ENCODE measurements at regions not wholly inside any gene's neighbourhood (a gene's known extent, or its start where the extent isn't known, plus 50 kb on each side); places are given as distances from the start of the nearest gene placed in this dataset.

- Histone ChIP-seq H3K4ac (ENCODE audit: low read depth, low read length) (no peak overlapping the region), H2BK15ac (replicated peaks; ENCODE audit: low read depth) (no peak overlapping the region), H3K23ac (ENCODE audit: low read length) (no peak overlapping the region), H4K8ac (ENCODE audit: low read depth, low read length) (no peak overlapping the region), H4K5ac (ENCODE audit: low read length) (no peak overlapping the region), H3K18ac (ENCODE audit: low read length) (no peak overlapping the region), H3K56ac (ENCODE audit: low read length) (no peak overlapping the region), H3K79me2 (ENCODE audit: control insufficient read depth, insufficient read depth, low read length) (no peaks in the 10 kb centered on the region), H3K4me3 (ENCODE audit: low read length) (no peak overlapping the region), H3K27me3 (ENCODE audit: insufficient read depth, low read length, poor library complexity) (no peaks in the 10 kb centered on the region), H3K79me1 (ENCODE audit: low read length) (no peaks in the 10 kb centered on the region), H3K9ac (ENCODE audit: low read length) (no peak overlapping the region), H2BK5ac (ENCODE audit: low read length) (no peak overlapping the region), H3K36me3 (ENCODE audit: control insufficient read depth, insufficient read depth, low read length) (no peaks in the 10 kb centered on the region), H3K4me2 (ENCODE audit: low read length) (no peak overlapping the region), H3K4me1 (ENCODE audit: control insufficient read depth, low read depth, low read length) (no peaks in the 10 kb centered on the region), H2AK5ac (ENCODE audit: low read length) (no peak overlapping the region), H2BK120ac (ENCODE audit: low read depth, low read length) (no peak overlapping the region), H3K27ac (ENCODE audit: low read depth, low read length) (no peak overlapping the region)
- WGBS (ENCODE audit: extremely low coverage, insufficient coverage, low lambda C conversion rate), result no CpG with 5 or more reads among the region's 7 CpGs
- no peak for DNase-seq
These were observed 94.9 kb upstream of the PDE4D start for GRCh38 chr5:59988396-59988795.

- no peak for DNase-seq
- Histone ChIP-seq H2BK15ac (replicated peaks; ENCODE audit: low read depth) (no peak overlapping the region), H4K5ac (ENCODE audit: low read length) (no peak overlapping the region), H3K18ac (ENCODE audit: low read length) (no peak overlapping the region), H4K8ac (ENCODE audit: low read depth, low read length) (no peak overlapping the region), H3K27me3 (ENCODE audit: insufficient read depth, low read length, poor library complexity) (no peaks in the 10 kb centered on the region), H3K79me2 (ENCODE audit: control insufficient read depth, insufficient read depth, low read length) (no peaks in the 10 kb centered on the region), H3K36me3 (ENCODE audit: control insufficient read depth, insufficient read depth, low read length) (no peaks in the 10 kb centered on the region), H2AK5ac (ENCODE audit: low read length) (no peak overlapping the region), H3K9ac (ENCODE audit: low read length) (no peak overlapping the region), H3K4me2 (ENCODE audit: low read length) (no peak overlapping the region), H3K4me3 (ENCODE audit: low read length) (no peak overlapping the region), H3K27ac (ENCODE audit: low read depth, low read length) (no peak overlapping the region), H3K4me1 (ENCODE audit: control insufficient read depth, low read depth, low read length) (no peaks in the 10 kb centered on the region), H2BK120ac (ENCODE audit: low read depth, low read length) (no peak overlapping the region), H3K79me1 (ENCODE audit: low read length) (no peaks in the 10 kb centered on the region), H2BK5ac (ENCODE audit: low read length) (no peak overlapping the region), H3K4ac (ENCODE audit: low read depth, low read length) (no peak overlapping the region), H3K23ac (ENCODE audit: low read length) (no peak overlapping the region), H3K56ac (ENCODE audit: low read length) (no peak overlapping the region)
- no CpG with 5 or more reads among the region's 1 CpG for WGBS (ENCODE audit: extremely low coverage, insufficient coverage, low lambda C conversion rate)
These were observed 82.8 kb upstream of the PDE4D start for GRCh38 chr5:59976342-59976741.

GRCh38 chr5:59972043-59972442 is 78.5 kb upstream of the PDE4D start:
- no peak overlapping the region for H2BK5ac ChIP-seq (ENCODE audit: low read length)
- no peaks in the 10 kb centered on the region for H3K79me1 ChIP-seq (ENCODE audit: low read length)
- H2BK120ac ChIP-seq (ENCODE audit: low read depth, low read length), result no peak overlapping the region
- no peaks in the 10 kb centered on the region for H3K27me3 ChIP-seq (ENCODE audit: insufficient read depth, low read length, poor library complexity)
- no peaks in the 10 kb centered on the region for H3K36me3 ChIP-seq (ENCODE audit: control insufficient read depth, insufficient read depth, low read length)
- no peak overlapping the region for H3K4me2 ChIP-seq (ENCODE audit: low read length)
- H3K18ac ChIP-seq (ENCODE audit: low read length), result no peak overlapping the region
- no peak overlapping the region for H3K27ac ChIP-seq (ENCODE audit: low read depth, low read length)
- no peak overlapping the region for H2BK15ac ChIP-seq (replicated peaks; ENCODE audit: low read depth)
- no peak overlapping the region for H3K23ac ChIP-seq (ENCODE audit: low read length)
- H2AK5ac ChIP-seq (ENCODE audit: low read length), result no peak overlapping the region
- no peaks in the 10 kb centered on the region for H3K79me2 ChIP-seq (ENCODE audit: control insufficient read depth, insufficient read depth, low read length)
- H3K9ac ChIP-seq (ENCODE audit: low read length), result no peak overlapping the region
- H3K4ac ChIP-seq (ENCODE audit: low read depth, low read length), result no peak overlapping the region
- H3K4me3 ChIP-seq (ENCODE audit: low read length), result no peak overlapping the region
- no peak overlapping the region for H4K8ac ChIP-seq (ENCODE audit: low read depth, low read length)
- H3K56ac ChIP-seq (ENCODE audit: low read length), result no peak overlapping the region
- H3K4me1 ChIP-seq (ENCODE audit: control insufficient read depth, low read depth, low read length), result no peaks in the 10 kb centered on the region
- no peak overlapping the region for H4K5ac ChIP-seq (ENCODE audit: low read length)
- WGBS (ENCODE audit: extremely low coverage, insufficient coverage, low lambda C conversion rate), result no CpG with 5 or more reads among the region's 1 CpG
- DNase-seq, result no peak

- no peak overlapping the region for H3K27ac ChIP-seq (ENCODE audit: low read depth, low read length)
- no peak overlapping the region for H4K5ac ChIP-seq (ENCODE audit: low read length)
- WGBS (ENCODE audit: extremely low coverage, insufficient coverage, low lambda C conversion rate), result no CpG with 5 or more reads among the region's 1 CpG
These were observed 65.8 kb upstream of the PDE4D start for GRCh38 chr5:59959330-59959729.

GRCh38 chr5:59956130-59956783 is 62.7 kb upstream of the PDE4D start:
- H3K23ac ChIP-seq (ENCODE audit: low read length), result no peak overlapping the region
- no peak overlapping the region for H3K4me3 ChIP-seq (ENCODE audit: low read length)
- no peaks in the 10 kb centered on the region for H3K79me2 ChIP-seq (ENCODE audit: control insufficient read depth, insufficient read depth, low read length)
- no peak overlapping the region for H4K5ac ChIP-seq (ENCODE audit: low read length)
- H3K4ac ChIP-seq (ENCODE audit: low read depth, low read length), result no peak overlapping the region
- H4K8ac ChIP-seq (ENCODE audit: low read depth, low read length), result no peak overlapping the region
- no peak overlapping the region for H3K27ac ChIP-seq (ENCODE audit: low read depth, low read length)
- H3K9ac ChIP-seq (ENCODE audit: low read length), result no peak overlapping the region
- no peak overlapping the region for H2AK5ac ChIP-seq (ENCODE audit: low read length)
- no peak overlapping the region for H3K56ac ChIP-seq (ENCODE audit: low read length)
- no peak overlapping the region for H2BK15ac ChIP-seq (replicated peaks; ENCODE audit: low read depth)
- DNase-seq, result no peak
- whole genome bisulfite sequencing (ENCODE audit: extremely low coverage, insufficient coverage, low lambda C conversion rate), result no CpG with 5 or more reads among the region's 3 CpGs
- H2BK120ac ChIP-seq (ENCODE audit: low read depth, low read length), result no peak overlapping the region
- H3K79me1 ChIP-seq (ENCODE audit: low read length), result no peaks in the 10 kb centered on the region
- no peak overlapping the region for H2BK5ac ChIP-seq (ENCODE audit: low read length)
- no peaks in the 10 kb centered on the region for H3K27me3 ChIP-seq (ENCODE audit: insufficient read depth, low read length, poor library complexity)
- H3K18ac ChIP-seq (ENCODE audit: low read length), result no peak overlapping the region
- no peak overlapping the region for H3K4me2 ChIP-seq (ENCODE audit: low read length)
- no peaks in the 10 kb centered on the region for H3K4me1 ChIP-seq (ENCODE audit: control insufficient read depth, low read depth, low read length)
- no peaks in the 10 kb centered on the region for H3K36me3 ChIP-seq (ENCODE audit: control insufficient read depth, insufficient read depth, low read length)

More at GRCh38 chr5:59959330-59959729, 65.8 kb upstream of the PDE4D start:
- no peak overlapping the region for H3K9ac ChIP-seq (ENCODE audit: low read length)
- H3K4ac ChIP-seq (ENCODE audit: low read depth, low read length), result no peak overlapping the region
- no peaks in the 10 kb centered on the region for H3K27me3 ChIP-seq (ENCODE audit: insufficient read depth, low read length, poor library complexity)
- H3K4me3 ChIP-seq (ENCODE audit: low read length), result no peak overlapping the region
- H3K18ac ChIP-seq (ENCODE audit: low read length), result no peak overlapping the region
- H3K23ac ChIP-seq (ENCODE audit: low read length), result no peak overlapping the region
- H3K36me3 ChIP-seq (ENCODE audit: control insufficient read depth, insufficient read depth, low read length), result no peaks in the 10 kb centered on the region
- no peaks in the 10 kb centered on the region for H3K79me1 ChIP-seq (ENCODE audit: low read length)
- H3K56ac ChIP-seq (ENCODE audit: low read length), result no peak overlapping the region
- H2AK5ac ChIP-seq (ENCODE audit: low read length), result no peak overlapping the region
- no peak overlapping the region for H2BK5ac ChIP-seq (ENCODE audit: low read length)
- no peaks in the 10 kb centered on the region for H3K79me2 ChIP-seq (ENCODE audit: control insufficient read depth, insufficient read depth, low read length)
- no peak overlapping the region for H3K4me2 ChIP-seq (ENCODE audit: low read length)
- no peak overlapping the region for H2BK120ac ChIP-seq (ENCODE audit: low read depth, low read length)
- H4K8ac ChIP-seq (ENCODE audit: low read depth, low read length), result no peak overlapping the region
- no peaks in the 10 kb centered on the region for H3K4me1 ChIP-seq (ENCODE audit: control insufficient read depth, low read depth, low read length)
- H2BK15ac ChIP-seq (replicated peaks; ENCODE audit: low read depth), result no peak overlapping the region
- DNase-seq, result no peak

- H3K36me3 ChIP-seq (ENCODE audit: control insufficient read depth, insufficient read depth, low read length), result no peaks in the 10 kb centered on the region
- no peaks in the 10 kb centered on the region for H3K79me2 ChIP-seq (ENCODE audit: control insufficient read depth, insufficient read depth, low read length)
- no peak overlapping the region for H3K56ac ChIP-seq (ENCODE audit: low read length)
- no peaks in the 10 kb centered on the region for H3K27me3 ChIP-seq (ENCODE audit: insufficient read depth, low read length, poor library complexity)
- no CpG with 5 or more reads among the region's 2 CpGs for WGBS (ENCODE audit: extremely low coverage, insufficient coverage, low lambda C conversion rate)
- H2BK120ac ChIP-seq (ENCODE audit: low read depth, low read length), result no peak overlapping the region
- no peak for DNase-seq
- H4K5ac ChIP-seq (ENCODE audit: low read length), result no peak overlapping the region
- no peaks in the 10 kb centered on the region for H3K79me1 ChIP-seq (ENCODE audit: low read length)
- H3K9ac ChIP-seq (ENCODE audit: low read length), result no peak overlapping the region
- no peak overlapping the region for H3K27ac ChIP-seq (ENCODE audit: low read depth, low read length)
- no peak overlapping the region for H4K8ac ChIP-seq (ENCODE audit: low read depth, low read length)
- no peak overlapping the region for H2BK5ac ChIP-seq (ENCODE audit: low read length)
- no peak overlapping the region for H3K23ac ChIP-seq (ENCODE audit: low read length)
- no peak overlapping the region for H3K4me2 ChIP-seq (ENCODE audit: low read length)
- no peaks in the 10 kb centered on the region for H3K4me1 ChIP-seq (ENCODE audit: control insufficient read depth, low read depth, low read length)
- no peak overlapping the region for H2BK15ac ChIP-seq (replicated peaks; ENCODE audit: low read depth)
- no peak overlapping the region for H3K18ac ChIP-seq (ENCODE audit: low read length)
- no peak overlapping the region for H3K4me3 ChIP-seq (ENCODE audit: low read length)
- H3K4ac ChIP-seq (ENCODE audit: low read depth, low read length), result no peak overlapping the region
- H2AK5ac ChIP-seq (ENCODE audit: low read length), result no peak overlapping the region
These were observed 61.7 kb upstream of the PDE4D start for GRCh38 chr5:59955241-59955640.
